Astrocyte of the cerebellum (primary cell): ENCODE measurements at regions not wholly inside any gene's neighbourhood (a gene's known extent, or its start where the extent isn't known, plus 50 kb on each side); places are given as distances from the start of the nearest gene placed in this dataset.
A peak's percentile ranks its signal among the peaks of the same experiment; 100 is the strongest.

ENCODE experiments used
- DNase-seq: peaks from one replicate; pipeline ENCODE4 v3.0.0-alpha.2; 2011; ENCODE audit warnings: low read depth
- H3K4me3 ChIP-seq: 2 replicates; pipeline ENCODE4 v1.5.1; 2011; ENCODE audit warnings: mild to moderate bottlenecking, low read depth, low read length, moderate library complexity
- in situ Hi-C: cut with HindIII; loops from 2 replicates; pipeline ENCODE4 v1.10.0; 2017; ENCODE audit warnings: low sequenced_read_pairs
- TF ChIP-seq, protein P1 (sequence below): IDR thresholded peaks from 2 replicates; pipeline ENCODE4 v1.5.1; 2012; ENCODE audit warnings: low read length, low read depth, moderate library complexity, mild to moderate bottlenecking; ENCODE audit errors: missing control alignments

- in situ Hi-C loops, result no loop called here
- no peak overlapping the region for H3K4me3 ChIP-seq
- no peak for DNase-seq
- TF ChIP-seq, protein P1, sequence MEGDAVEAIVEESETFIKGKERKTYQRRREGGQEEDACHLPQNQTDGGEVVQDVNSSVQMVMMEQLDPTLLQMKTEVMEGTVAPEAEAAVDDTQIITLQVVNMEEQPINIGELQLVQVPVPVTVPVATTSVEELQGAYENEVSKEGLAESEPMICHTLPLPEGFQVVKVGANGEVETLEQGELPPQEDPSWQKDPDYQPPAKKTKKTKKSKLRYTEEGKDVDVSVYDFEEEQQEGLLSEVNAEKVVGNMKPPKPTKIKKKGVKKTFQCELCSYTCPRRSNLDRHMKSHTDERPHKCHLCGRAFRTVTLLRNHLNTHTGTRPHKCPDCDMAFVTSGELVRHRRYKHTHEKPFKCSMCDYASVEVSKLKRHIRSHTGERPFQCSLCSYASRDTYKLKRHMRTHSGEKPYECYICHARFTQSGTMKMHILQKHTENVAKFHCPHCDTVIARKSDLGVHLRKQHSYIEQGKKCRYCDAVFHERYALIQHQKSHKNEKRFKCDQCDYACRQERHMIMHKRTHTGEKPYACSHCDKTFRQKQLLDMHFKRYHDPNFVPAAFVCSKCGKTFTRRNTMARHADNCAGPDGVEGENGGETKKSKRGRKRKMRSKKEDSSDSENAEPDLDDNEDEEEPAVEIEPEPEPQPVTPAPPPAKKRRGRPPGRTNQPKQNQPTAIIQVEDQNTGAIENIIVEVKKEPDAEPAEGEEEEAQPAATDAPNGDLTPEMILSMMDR, result no peak
These were observed 89.5 kb upstream of the TES start for GRCh38 chr7:116120839-116121238.

GRCh38 chr7:116122972-116123595, 87.3 kb upstream of the TES start:
- TF ChIP-seq, protein P1, result peak; percentile 67
- H3K4me3 ChIP-seq, result no peak overlapping the region
- in situ Hi-C loops, result no loop called here
- DNase-seq, result peak; percentile 38

GRCh38 chr7:116128139-116128538, 82.2 kb upstream of the TES start:
- in situ Hi-C loops, result no loop called here
- TF ChIP-seq, protein P1, result no peak
- no peak for DNase-seq
- no peak overlapping the region for H3K4me3 ChIP-seq

DNA sequence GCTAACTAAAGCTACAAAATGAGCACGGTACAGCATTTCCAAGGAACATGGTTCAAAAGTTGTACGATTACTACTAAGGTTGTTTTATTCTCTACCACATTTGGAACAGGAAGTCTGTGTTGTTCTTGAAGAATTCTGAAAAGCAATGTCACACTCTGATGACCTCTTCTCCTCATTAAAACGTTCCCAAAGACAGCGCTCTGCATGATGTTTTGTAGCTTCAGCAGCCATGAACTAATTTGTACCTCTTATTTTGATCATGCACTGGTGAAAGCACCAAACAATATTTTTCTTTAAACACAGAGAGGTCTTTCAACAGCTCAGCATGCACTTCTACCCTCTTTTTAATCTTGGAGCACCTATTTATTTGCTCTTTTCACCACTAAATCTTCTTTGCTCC, 75.0 kb upstream of the TES start:
- H3K4me3 ChIP-seq, result no peak overlapping the region
- no peak for DNase-seq
- TF ChIP-seq, protein P1, result no peak
- in situ Hi-C loops, result no loop called here

DNA sequence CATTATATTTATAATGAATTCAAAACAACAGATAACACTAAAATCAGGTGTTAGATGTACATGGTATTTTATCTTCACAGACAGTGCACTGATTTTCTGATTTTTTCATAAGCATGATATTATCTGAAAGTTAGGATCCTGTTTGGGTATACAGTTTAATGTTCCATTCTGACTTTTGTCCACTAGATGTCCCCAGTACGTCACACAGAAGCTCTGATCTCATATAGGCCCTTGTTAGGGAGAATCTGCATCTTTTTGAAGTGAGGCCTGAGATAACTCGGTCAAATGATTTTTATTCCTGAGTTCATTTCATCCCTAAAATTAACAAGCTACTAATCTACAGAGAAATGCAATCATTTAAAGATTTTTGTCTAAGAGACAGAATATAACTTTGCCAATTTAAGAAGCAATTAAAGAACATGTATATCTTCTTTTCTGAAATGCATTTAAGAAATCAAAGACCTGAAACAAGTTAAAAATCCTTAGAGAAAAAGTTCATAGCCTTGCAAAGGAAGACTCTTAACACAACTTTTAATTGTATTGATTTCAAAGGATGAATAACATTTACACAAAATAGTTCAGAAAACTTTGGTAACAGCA, 72.0 kb upstream of the TES start:
- H3K4me3 ChIP-seq, result no peak overlapping the region
- in situ Hi-C loops, result no loop called here
- TF ChIP-seq, protein P1, result peak; percentile 73
- peak; percentile 53 for DNase-seq

DNA sequence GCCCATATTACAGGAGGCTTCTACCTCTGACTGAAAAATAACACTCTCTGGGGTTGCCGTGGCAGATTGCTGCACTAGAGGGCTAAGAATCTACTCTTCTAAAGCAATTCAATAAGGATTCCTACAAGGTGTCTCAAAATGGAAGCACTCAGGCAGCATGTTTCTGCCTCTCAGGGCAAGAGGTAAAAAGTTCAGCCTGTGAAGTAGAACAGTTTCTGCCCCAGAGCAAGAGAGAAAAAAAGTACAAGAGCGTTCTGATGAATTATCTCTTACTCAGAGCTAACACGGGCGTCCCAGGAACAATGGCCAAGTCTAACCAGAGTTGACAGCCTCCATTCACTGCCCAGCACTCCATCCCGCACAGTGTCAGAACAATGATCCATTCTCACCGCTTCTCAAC, 71.3 kb upstream of the TES start:
- DNase-seq, result no peak
- H3K4me3 ChIP-seq, result no peak overlapping the region
- in situ Hi-C loops, result no loop called here
- TF ChIP-seq, protein P1, result no peak
